Muscle of leg (tissue), 3 donors: ENCODE measurements at regions not wholly inside any gene's neighbourhood (a gene's known extent, or its start where the extent isn't known, plus 50 kb on each side); places are given as distances from the start of the nearest gene placed in this dataset.
A peak's percentile ranks its signal among the peaks of the same experiment; 100 is the strongest.
"Not testable (repeated sequence)": the region's sequence is repeated elsewhere in the genome, so short reads cannot be mapped to it uniquely, and the experiment has no call there.

ENCODE experiments used
- DNase-seq: peaks from one replicate; pipeline ENCODE4 v3.0.0; 2013
- H3K27ac ChIP-seq: one replicate; pipeline ENCODE4 v1.5.1; 2013; ENCODE audit warnings: mild to moderate bottlenecking, low read length, control low read depth
- H3K27me3 ChIP-seq: one replicate; pipeline ENCODE4 v1.6.1; 2013; ENCODE audit warnings: low read length; ENCODE audit not compliant: control insufficient read depth, insufficient read depth
- H3K36me3 ChIP-seq: one replicate; pipeline ENCODE4 v1.6.1; 2013; ENCODE audit warnings: low read length; ENCODE audit not compliant: control insufficient read depth, insufficient read depth
- H3K4me1 ChIP-seq: one replicate; pipeline ENCODE4 v1.6.1; 2013; ENCODE audit warnings: low read length; ENCODE audit not compliant: control insufficient read depth, insufficient read depth
- H3K4me3 ChIP-seq: one replicate; pipeline ENCODE4 v1.5.1; 2013; ENCODE audit warnings: low read length, control low read depth
- H3K9me3 ChIP-seq: replicated peaks from 2 replicates; pipeline ENCODE4 v1.6.1; 2013; ENCODE audit warnings: low read depth, low read length; ENCODE audit not compliant: control insufficient read depth
- WGBS: methylation state at CpG from one replicate; pipeline ENCODE4 v1.1.5; 2013; ENCODE audit warnings: missing lambda C conversion rate; ENCODE audit not compliant: insufficient coverage; 5-methylcytosine and 5-hydroxymethylcytosine counted together

DNA sequence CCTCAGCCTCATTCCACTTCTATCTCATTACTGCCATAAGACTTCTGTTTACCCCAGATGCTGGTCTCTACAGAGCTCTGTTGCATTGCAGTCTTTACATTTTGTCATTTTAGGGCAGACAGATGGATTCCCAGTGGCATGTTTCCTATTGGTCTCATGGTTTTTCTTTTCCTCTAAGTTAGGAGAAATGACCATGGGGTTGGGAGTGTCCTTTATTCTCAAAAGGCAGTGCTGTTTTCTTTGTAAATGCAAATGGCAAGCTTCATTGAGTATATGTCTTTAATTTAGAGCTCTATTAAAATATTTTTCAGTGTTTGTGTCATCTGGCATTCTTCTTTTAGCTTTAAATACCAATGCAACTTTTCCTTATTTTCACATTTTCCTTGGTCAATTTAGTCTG is 57.0 kb downstream of the MSTN start:
- no peak overlapping the region for H3K27ac ChIP-seq
- no peaks in the 10 kb centered on the region for H3K27me3 ChIP-seq
- H3K9me3 ChIP-seq, result no peaks in the 10 kb centered on the region
- no peaks in the 10 kb centered on the region for H3K4me1 ChIP-seq
- H3K4me3 ChIP-seq, result no peak overlapping the region
- DNase-seq, result no peak
- no peaks in the 10 kb centered on the region for H3K36me3 ChIP-seq

GRCh38 chr2:189999661-190000060 is 62.9 kb downstream of the MSTN start:
- no peaks in the 10 kb centered on the region for H3K36me3 ChIP-seq
- DNase-seq, result no peak
- 86% methylated on average over 5 of the region's 7 CpGs for WGBS
- H3K4me1 ChIP-seq, result peaks cover 3% of the 10 kb centered on the region
- H3K27me3 ChIP-seq, result no peaks in the 10 kb centered on the region
- no peak overlapping the region for H3K4me3 ChIP-seq
- H3K27ac ChIP-seq, result no peak overlapping the region
- peaks cover 5% of the 10 kb centered on the region for H3K9me3 ChIP-seq

DNA sequence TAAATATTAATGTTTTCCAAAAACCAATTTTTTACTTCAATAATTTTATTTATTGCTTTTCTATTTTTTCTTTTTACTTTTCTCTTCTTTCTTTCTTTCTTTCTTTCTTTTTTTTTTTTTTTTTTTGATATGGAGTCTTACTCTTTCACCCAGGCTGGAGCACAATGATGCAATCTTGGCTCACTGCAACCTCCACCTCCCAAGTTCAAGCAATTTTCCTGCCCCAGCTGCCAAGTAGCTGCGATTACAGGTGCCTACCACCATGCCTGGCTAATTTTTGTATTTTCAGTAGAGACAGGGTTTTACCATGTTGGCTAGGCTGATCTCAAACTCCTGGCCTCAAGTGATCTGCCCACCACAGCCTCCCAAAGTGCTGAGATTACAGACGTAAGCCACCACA is 63.9 kb downstream of the MSTN start:
- not testable (repeated sequence) for DNase-seq, H3K9me3 ChIP-seq, H3K27me3 ChIP-seq, H3K36me3 ChIP-seq, H3K27ac ChIP-seq, H3K4me1 ChIP-seq, H3K4me3 ChIP-seq
- WGBS, result no CpG with 5 or more reads among the region's 2 CpGs

DNA sequence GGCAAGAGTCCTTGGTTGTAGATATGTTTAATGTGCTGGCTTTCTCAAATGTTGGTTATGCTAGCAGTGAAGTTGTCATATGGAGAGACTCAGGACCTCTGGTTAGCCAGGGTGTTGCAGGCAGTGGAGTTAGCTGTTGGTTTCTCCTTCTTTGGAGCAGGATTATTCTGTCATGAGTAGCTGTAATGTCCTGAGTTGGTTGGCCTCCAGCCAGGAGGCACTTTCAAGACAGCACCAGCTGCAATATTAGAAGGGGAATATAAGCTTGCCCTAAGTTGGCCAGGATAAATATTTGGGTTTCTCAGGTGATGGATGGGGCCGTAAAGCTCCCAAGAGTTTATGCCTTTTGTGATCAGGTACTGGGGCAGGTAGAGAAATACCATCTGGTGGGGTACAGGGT is 65.5 kb downstream of the MSTN start:
- peak; percentile 1 for DNase-seq
- WGBS, result 100% methylated on average over 1 of the region's 1 CpG

GRCh38 chr2:189995679-189996078 is 66.8 kb downstream of the MSTN start:
- Histone ChIP-seq H3K9me3 (peaks cover 5% of the 10 kb centered on the region), H3K36me3 (no peaks in the 10 kb centered on the region), H3K4me3 (no peak overlapping the region), H3K4me1 (peaks cover 3% of the 10 kb centered on the region), H3K27ac (no peak overlapping the region), H3K27me3 (no peaks in the 10 kb centered on the region)
- DNase-seq, result no peak
- no CpG with 5 or more reads among the region's 2 CpGs for WGBS

More for the DNA sequence above, 65.5 kb downstream of the MSTN start:
- H3K27ac ChIP-seq, result no peak overlapping the region
- peaks cover 5% of the 10 kb centered on the region for H3K9me3 ChIP-seq
- no peak overlapping the region for H3K4me3 ChIP-seq
- H3K27me3 ChIP-seq, result no peaks in the 10 kb centered on the region
- H3K4me1 ChIP-seq, result peaks cover 3% of the 10 kb centered on the region
- H3K36me3 ChIP-seq, result no peaks in the 10 kb centered on the region

GRCh38 chr2:189982780-189983394 is 79.6 kb downstream of the MSTN start:
- DNase-seq, result no peak
- no peaks in the 10 kb centered on the region for H3K36me3 ChIP-seq
- H3K4me3 ChIP-seq, result no peak overlapping the region
- no peaks in the 10 kb centered on the region for H3K27me3 ChIP-seq
- no peaks in the 10 kb centered on the region for H3K4me1 ChIP-seq
- H3K9me3 ChIP-seq, result peaks cover 28% of the 10 kb centered on the region
- H3K27ac ChIP-seq, result no peak overlapping the region
- WGBS, result 80% methylated on average over 4 of the region's 5 CpGs

DNA sequence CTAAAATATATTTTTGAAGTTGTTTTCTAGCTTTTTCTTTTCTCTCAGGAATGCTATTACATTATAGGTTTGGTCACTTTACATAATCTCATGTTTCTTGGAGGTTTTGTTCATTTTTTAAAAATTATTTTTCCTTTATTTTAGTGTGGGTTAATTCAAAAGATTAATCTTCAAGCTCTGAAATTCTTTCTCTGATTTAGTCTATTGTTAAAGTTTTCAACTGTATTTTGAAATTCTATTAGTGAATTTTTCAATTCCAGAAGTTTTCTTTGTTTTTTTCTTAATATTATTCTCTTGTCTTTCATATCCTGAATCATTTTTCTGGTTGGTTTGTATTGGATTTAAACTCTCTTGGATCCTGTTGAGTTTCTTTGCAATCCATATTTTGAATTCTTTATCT is 80.4 kb downstream of the MSTN start:
- H3K36me3 ChIP-seq, result no peaks in the 10 kb centered on the region
- H3K4me3 ChIP-seq, result no peak overlapping the region
- H3K9me3 ChIP-seq, result peaks cover 26% of the 10 kb centered on the region
- H3K27me3 ChIP-seq, result no peaks in the 10 kb centered on the region
- no peak for DNase-seq
- H3K27ac ChIP-seq, result no peak overlapping the region
- H3K4me1 ChIP-seq, result no peaks in the 10 kb centered on the region

DNA sequence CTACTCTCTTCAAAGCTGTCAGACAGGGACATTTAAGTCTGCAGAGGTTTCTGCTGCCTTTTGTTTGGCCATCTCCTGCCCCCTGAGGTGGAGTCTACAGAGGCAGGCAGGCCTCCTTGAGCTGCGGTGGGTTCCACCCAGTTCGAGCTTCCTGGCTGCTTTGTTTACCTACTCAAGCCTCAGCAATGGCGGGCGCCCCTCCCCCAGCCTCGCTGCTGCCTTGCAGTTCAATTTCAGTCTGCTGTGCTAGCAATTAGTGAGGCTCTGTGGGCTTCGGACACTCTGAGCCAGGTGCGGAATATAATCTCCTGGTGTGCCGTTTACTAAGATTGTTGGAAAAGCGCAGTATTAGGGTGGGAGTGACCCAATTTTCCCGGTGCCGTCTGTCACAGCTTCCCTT is 86.0 kb downstream of the MSTN start:
- H3K4me3 ChIP-seq, H3K4me1 ChIP-seq, H3K27ac ChIP-seq, DNase-seq, H3K27me3 ChIP-seq, H3K36me3 ChIP-seq, H3K9me3 ChIP-seq: not testable (repeated sequence)
- WGBS, result 90% methylated on average over 11 of the region's 11 CpGs

DNA sequence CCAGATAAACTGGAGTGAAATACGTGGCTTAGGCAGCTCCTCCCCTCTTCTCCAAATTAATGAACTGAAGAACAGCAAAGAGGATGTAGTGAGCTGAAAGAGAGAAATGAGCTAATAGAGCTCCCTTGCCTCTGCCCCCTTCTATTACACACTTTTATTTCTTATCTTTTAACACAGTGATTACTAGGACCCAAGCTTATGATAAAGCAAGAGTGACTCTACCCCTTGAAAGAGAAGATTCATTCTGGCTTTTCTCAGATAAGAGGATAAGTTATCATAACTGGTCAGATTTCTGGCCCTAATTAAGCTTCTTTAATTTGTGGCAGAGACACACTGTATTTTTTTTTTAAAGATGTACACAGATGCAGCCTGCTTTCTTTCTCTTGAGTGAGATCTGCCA is 102.2 kb downstream of the MSTN start:
- WGBS, result no CpG with 5 or more reads among the region's 1 CpG
- Histone ChIP-seq H3K4me1 (no peaks in the 10 kb centered on the region), H3K27me3 (no peaks in the 10 kb centered on the region), H3K36me3 (no peaks in the 10 kb centered on the region), H3K27ac (no peak overlapping the region), H3K4me3 (no peak overlapping the region), H3K9me3 (peaks cover 3% of the 10 kb centered on the region)
- DNase-seq, result no peak

- no peaks in the 10 kb centered on the region for H3K4me1 ChIP-seq
- no peaks in the 10 kb centered on the region for H3K27me3 ChIP-seq
- H3K9me3 ChIP-seq, result peaks cover 3% of the 10 kb centered on the region
- DNase-seq, result peak; percentile 56
- no peak overlapping the region for H3K27ac ChIP-seq
- H3K4me3 ChIP-seq, result no peak overlapping the region
- H3K36me3 ChIP-seq, result no peaks in the 10 kb centered on the region
These were observed 103.1 kb downstream of the MSTN start for GRCh38 chr2:189959450-189959849.

- Histone ChIP-seq H3K4me1 (no peaks in the 10 kb centered on the region), H3K9me3 (no peaks in the 10 kb centered on the region), H3K36me3 (no peaks in the 10 kb centered on the region), H3K27ac (no peak overlapping the region), H3K27me3 (no peaks in the 10 kb centered on the region), H3K4me3 (no peak overlapping the region)
- DNase-seq, result no peak
- WGBS, result no CpG with 5 or more reads among the region's 3 CpGs
These were observed 107.5 kb downstream of the MSTN start for GRCh38 chr2:189954989-189955388.
